ENCODE measurements at regions not wholly inside any gene's neighbourhood (a gene's known extent, or its start where the extent isn't known, plus 50 kb on each side); places are given as distances from the start of the nearest gene placed in this dataset.

- ChIA-PET POLR2A (ENCODE audit: low non-redundant PET) (no interaction called here), CTCF (no interaction called here)
- H3K27ac ChIP-seq: no peak overlapping the region
- DNase-seq (ENCODE audit: low spot score): no peak
- no peak for TF ChIP-seq CTCF (conservative IDR thresholded peaks at IDR 0.05; ENCODE audit: low read depth)
These were observed 524.8 kb upstream of the STXBP6 start for GRCh38 chr14:25574628-25575325.

- ChIA-PET CTCF (no interaction called here), POLR2A (ENCODE audit: low non-redundant PET) (no interaction called here)
- no peak for TF ChIP-seq CTCF (conservative IDR thresholded peaks at IDR 0.05; ENCODE audit: low read depth)
- no peak overlapping the region for H3K27ac ChIP-seq
- DNase-seq (ENCODE audit: low spot score): no peak
These were observed 520.5 kb upstream of the STXBP6 start for GRCh38 chr14:25570483-25570882.

GRCh38 chr14:25557466-25557865 lies 507.5 kb upstream of the STXBP6 start:
- CTCF ChIA-PET: no interaction called here
- TF ChIP-seq CTCF (conservative IDR thresholded peaks at IDR 0.05; ENCODE audit: low read depth): no peak
- H3K27ac ChIP-seq: no peak overlapping the region
- DNase-seq (ENCODE audit: low spot score): no peak
- POLR2A ChIA-PET (ENCODE audit: low non-redundant PET): no interaction called here

GRCh38 chr14:25552826-25553225 lies 502.9 kb upstream of the STXBP6 start:
- ChIA-PET POLR2A (ENCODE audit: low non-redundant PET) (no interaction called here), CTCF (no interaction called here)
- no peak for TF ChIP-seq CTCF (conservative IDR thresholded peaks at IDR 0.05; ENCODE audit: low read depth)
- no peak overlapping the region for H3K27ac ChIP-seq
- DNase-seq (ENCODE audit: low spot score): no peak

GRCh38 chr14:25551674-25552073 lies 501.7 kb upstream of the STXBP6 start:
- POLR2A ChIA-PET (ENCODE audit: low non-redundant PET): no interaction called here
- TF ChIP-seq CTCF (conservative IDR thresholded peaks at IDR 0.05; ENCODE audit: low read depth): no peak
- no peak for DNase-seq (ENCODE audit: low spot score)
- CTCF ChIA-PET: no interaction called here
- no peak overlapping the region for H3K27ac ChIP-seq

GRCh38 chr14:25546826-25547225 lies 496.9 kb upstream of the STXBP6 start:
- ChIA-PET POLR2A (ENCODE audit: low non-redundant PET) (no interaction called here), CTCF (no interaction called here)
- H3K27ac ChIP-seq: no peak overlapping the region
- no peak for DNase-seq (ENCODE audit: low spot score)
- TF ChIP-seq CTCF (conservative IDR thresholded peaks at IDR 0.05; ENCODE audit: low read depth): no peak
